ENCODE measurements at regions not wholly inside any gene's neighbourhood (a gene's known extent, or its start where the extent isn't known, plus 50 kb on each side); places are given as distances from the start of the nearest gene placed in this dataset.

- TF ChIP-seq CTCF (IDR thresholded peaks at IDR 0.05), result no peak
- TF ChIP-seq POLR2A (IDR thresholded peaks at IDR 0.05), result no peak
Measured at GRCh38 chr3:68121287-68121686, 466.9 kb upstream of the SUCLG2 start.

Measured in Peyer's patch (tissue), 4 donors.